ENCODE measurements at regions not wholly inside any gene's neighbourhood (a gene's known extent, or its start where the extent isn't known, plus 50 kb on each side); places are given as distances from the start of the nearest gene placed in this dataset.

- WGBS, 4 donors = 81 to 90% (median 89%) methylated on average over 2 of the region's 2 CpGs
- Histone ChIP-seq H3K4me3 (no peak overlapping the region), H3K4me1 (no peaks in the 10 kb centered on the region), H3K36me3 (no peaks in the 10 kb centered on the region), H3K27ac (no peak overlapping the region), H3K27me3 (peaks cover 0 to 19% (median 3%) of the 10 kb centered on the region in 9 donors), H3K9me3 (no peaks in the 10 kb centered on the region)
- intact Hi-C loops (cut with DNase I) = no loop called here
- TF ChIP-seq CTCF (IDR thresholded peaks at IDR 0.05) (no peak), POLR2A (IDR thresholded peaks at IDR 0.05) (no peak)
- ATAC-seq (no peak), DNase-seq (no peak)
Observed at GRCh38 chr20:47870475-47870874, 85.2 kb upstream of the SULF2 start.

GRCh38 chr20:47868744-47869143, 83.5 kb upstream of the SULF2 start:
- peaks cover 0 to 23% (median 3%) of the 10 kb centered on the region in 9 donors for H3K27me3 ChIP-seq
- DNase-seq (no peak), ATAC-seq (no peak)
- H3K36me3 ChIP-seq = no peaks in the 10 kb centered on the region
- intact Hi-C loops (cut with DNase I) = no loop called here
- no peak overlapping the region for H3K4me3 ChIP-seq
- 83 to 93% (median 88%) methylated on average over 12 to 14 of the region's 14 CpGs for WGBS, 4 donors
- TF ChIP-seq POLR2A (IDR thresholded peaks at IDR 0.05) (no peak), CTCF (IDR thresholded peaks at IDR 0.05) (no peak)
- no peaks in the 10 kb centered on the region for H3K4me1 ChIP-seq
- no peak overlapping the region for H3K27ac ChIP-seq
- H3K9me3 ChIP-seq = no peaks in the 10 kb centered on the region

- no peaks in the 10 kb centered on the region for H3K36me3 ChIP-seq
- 75 to 87% (median 83%) methylated on average over 9 to 11 of the region's 11 CpGs for WGBS, 4 donors
- DNase-seq (no peak), ATAC-seq (no peak)
- H3K4me1 ChIP-seq = no peaks in the 10 kb centered on the region
- H3K4me3 ChIP-seq = no peak overlapping the region
- TF ChIP-seq POLR2A (IDR thresholded peaks at IDR 0.05) = no peak
- TF ChIP-seq CTCF (IDR thresholded peaks at IDR 0.05) = no peak
- intact Hi-C loops (cut with DNase I) = no loop called here
- peaks cover 0 to 23% (median 3%) of the 10 kb centered on the region in 9 donors for H3K27me3 ChIP-seq
- no peak overlapping the region for H3K27ac ChIP-seq
- peaks cover 0 to 4% (median under 1%) of the 10 kb centered on the region in 12 donors for H3K9me3 ChIP-seq
Observed at GRCh38 chr20:47868236-47868635, 83.0 kb upstream of the SULF2 start.

- Histone ChIP-seq H3K27ac (no peak overlapping the region), H3K9me3 (peaks cover 0 to 8% (median 4%) of the 10 kb centered on the region in 12 donors), H3K36me3 (no peaks in the 10 kb centered on the region), H3K27me3 (peaks cover 0 to 23% (median 3%) of the 10 kb centered on the region in 9 donors), H3K4me3 (no peak overlapping the region), H3K4me1 (no peaks in the 10 kb centered on the region)
- TF ChIP-seq CTCF (IDR thresholded peaks at IDR 0.05) = no peak
- TF ChIP-seq POLR2A (IDR thresholded peaks at IDR 0.05) = no peak
- WGBS, 4 donors = 79 to 84% (median 80%) methylated on average over 14 to 15 of the region's 15 CpGs
- ATAC-seq = peak in 1 of 4 donors; percentile 33
- intact Hi-C loops (cut with DNase I) = no loop called here
- DNase-seq = no peak
Observed at GRCh38 chr20:47867831-47868230, 82.5 kb upstream of the SULF2 start.
